ENCODE measurements at regions not wholly inside any gene's neighbourhood (a gene's known extent, or its start where the extent isn't known, plus 50 kb on each side); places are given as distances from the start of the nearest gene placed in this dataset.

- no peak for DNase-seq (ENCODE audit: low read depth)
- TF ChIP-seq CTCF (IDR thresholded peaks at IDR 0.05; ENCODE audit: insufficient read depth, low read depth, low read length, missing control alignments) = no peak
- H3K4me3 ChIP-seq (ENCODE audit: low read length) = no peak overlapping the region
Observed at GRCh38 chr6:156337801-156338200, 439.4 kb upstream of the ARID1B start.

- H3K4me3 ChIP-seq (ENCODE audit: low read length) = no peak overlapping the region
- TF ChIP-seq CTCF (IDR thresholded peaks at IDR 0.05; ENCODE audit: insufficient read depth, low read depth, low read length, missing control alignments) = no peak
- DNase-seq (ENCODE audit: low read depth) = no peak
Observed at GRCh38 chr6:156336733-156337132, 440.4 kb upstream of the ARID1B start.

GRCh38 chr6:156336089-156336488 is 441.1 kb upstream of the ARID1B start:
- no peak for TF ChIP-seq CTCF (IDR thresholded peaks at IDR 0.05; ENCODE audit: insufficient read depth, low read depth, low read length, missing control alignments)
- DNase-seq (ENCODE audit: low read depth) = no peak
- no peak overlapping the region for H3K4me3 ChIP-seq (ENCODE audit: low read length)

- H3K4me3 ChIP-seq (ENCODE audit: low read length) = no peak overlapping the region
- TF ChIP-seq CTCF (IDR thresholded peaks at IDR 0.05; ENCODE audit: insufficient read depth, low read depth, low read length, missing control alignments) = no peak
- no peak for DNase-seq (ENCODE audit: low read depth)
Observed at GRCh38 chr6:156334966-156335365, 442.2 kb upstream of the ARID1B start.

GRCh38 chr6:156319707-156320106 is 457.5 kb upstream of the ARID1B start:
- H3K4me3 ChIP-seq (ENCODE audit: low read length) = no peak overlapping the region
- TF ChIP-seq CTCF (IDR thresholded peaks at IDR 0.05; ENCODE audit: insufficient read depth, low read depth, low read length, missing control alignments) = no peak
- DNase-seq (ENCODE audit: low read depth) = no peak

GRCh38 chr6:156316583-156317125 is 460.5 kb upstream of the ARID1B start:
- H3K4me3 ChIP-seq (ENCODE audit: low read length) = no peak overlapping the region
- no peak for TF ChIP-seq CTCF (IDR thresholded peaks at IDR 0.05; ENCODE audit: insufficient read depth, low read depth, low read length, missing control alignments)
- no peak for DNase-seq (ENCODE audit: low read depth)

- TF ChIP-seq CTCF (IDR thresholded peaks at IDR 0.05; ENCODE audit: insufficient read depth, low read depth, low read length, missing control alignments) = no peak
- no peak overlapping the region for H3K4me3 ChIP-seq (ENCODE audit: low read length)
- no peak for DNase-seq (ENCODE audit: low read depth)
Observed at GRCh38 chr6:156315146-156315545, 462.0 kb upstream of the ARID1B start.
